H1 (cell line): ENCODE measurements at regions not wholly inside any gene's neighbourhood (a gene's known extent, or its start where the extent isn't known, plus 50 kb on each side); places are given as distances from the start of the nearest gene placed in this dataset.

Experiments used
- CREB1 ChIP-seq: IDR thresholded peaks from 2 replicates; pipeline ENCODE4 v1.6.1; 2012; ENCODE audit warnings: inconsistent platforms
- GTF2F1 ChIP-seq: IDR thresholded peaks from 2 replicates; pipeline ENCODE4 v1.6.1; 2012; ENCODE audit warnings: low read depth, low read length, improper control_type of control experiment, borderline replicate concordance
- HDAC2 ChIP-seq, 2 experiments: fragments of 300-600 bp in 1 of 2; sonication (generic) in 1 of 2; IDR thresholded peaks; 2 replicates each; pipeline ENCODE4 v1.6.1; 2011 to 2012; ENCODE audit warnings: low read depth in 2 of 2, low read length in 2 of 2, mild to moderate bottlenecking in 2 of 2, moderate library complexity in 2 of 2, borderline replicate concordance in 1 of 2, inconsistent platforms in 1 of 2
- POLR2AphosphoS5 ChIP-seq: IDR thresholded peaks from 2 replicates; pipeline ENCODE4 v1.6.1; 2011; ENCODE audit warnings: low read depth, low read length
- SP2 ChIP-seq: IDR thresholded peaks from 2 replicates; pipeline ENCODE4 v1.6.1; 2012; ENCODE audit warnings: mild to moderate bottlenecking, low read length, inconsistent platforms
- SP4 ChIP-seq: IDR thresholded peaks from 2 replicates; pipeline ENCODE4 v1.6.1; 2012; ENCODE audit warnings: low read length, inconsistent platforms
- SRF ChIP-seq: IDR thresholded peaks from 2 replicates; pipeline ENCODE4 v1.6.1; 2011; ENCODE audit warnings: mild to moderate bottlenecking, low read depth, low read length, moderate library complexity
- TF ChIP-seq, protein P1 (sequence below), 3 experiments: IDR thresholded peaks; 1 replicate in 2 of 3; 2 replicates in 1 of 3; pipeline versions ENCODE4 v1.5.1 to v1.6.1; 2011; ENCODE audit warnings: low read length in 3 of 3, mild to moderate bottlenecking in 3 of 3, inconsistent platforms in 2 of 3, low read depth in 1 of 3, moderate library complexity in 1 of 3; ENCODE audit not compliant: insufficient read depth in 1 of 3; ENCODE audit errors: control extremely low read depth in 1 of 3

GRCh38 chr6:14470671-14471070, 353.1 kb downstream of the CD83 start (continued):
- TF ChIP-seq, protein P1, sequence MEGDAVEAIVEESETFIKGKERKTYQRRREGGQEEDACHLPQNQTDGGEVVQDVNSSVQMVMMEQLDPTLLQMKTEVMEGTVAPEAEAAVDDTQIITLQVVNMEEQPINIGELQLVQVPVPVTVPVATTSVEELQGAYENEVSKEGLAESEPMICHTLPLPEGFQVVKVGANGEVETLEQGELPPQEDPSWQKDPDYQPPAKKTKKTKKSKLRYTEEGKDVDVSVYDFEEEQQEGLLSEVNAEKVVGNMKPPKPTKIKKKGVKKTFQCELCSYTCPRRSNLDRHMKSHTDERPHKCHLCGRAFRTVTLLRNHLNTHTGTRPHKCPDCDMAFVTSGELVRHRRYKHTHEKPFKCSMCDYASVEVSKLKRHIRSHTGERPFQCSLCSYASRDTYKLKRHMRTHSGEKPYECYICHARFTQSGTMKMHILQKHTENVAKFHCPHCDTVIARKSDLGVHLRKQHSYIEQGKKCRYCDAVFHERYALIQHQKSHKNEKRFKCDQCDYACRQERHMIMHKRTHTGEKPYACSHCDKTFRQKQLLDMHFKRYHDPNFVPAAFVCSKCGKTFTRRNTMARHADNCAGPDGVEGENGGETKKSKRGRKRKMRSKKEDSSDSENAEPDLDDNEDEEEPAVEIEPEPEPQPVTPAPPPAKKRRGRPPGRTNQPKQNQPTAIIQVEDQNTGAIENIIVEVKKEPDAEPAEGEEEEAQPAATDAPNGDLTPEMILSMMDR (IDR thresholded peaks at IDR 0.05; ENCODE audit: control extremely low read depth in 1 of 3, insufficient read depth in 1 of 3, low read depth in 1 of 3, low read length in 3 of 3): no peak
- TF ChIP-seq POLR2AphosphoS5: no peak
- TF ChIP-seq SP4: no peak
- TF ChIP-seq HDAC2 (IDR thresholded peaks at IDR 0.05; ENCODE audit: borderline replicate concordance in 1 of 2, low read depth in 2 of 2, low read length in 2 of 2): no peak
- TF ChIP-seq SRF: no peak
- no peak for TF ChIP-seq SP2
- TF ChIP-seq CREB1: no peak
- no peak for TF ChIP-seq GTF2F1
